Activated B cell treated with CpG ODN at 0.5 μM for 24 hours (primary cell): ENCODE measurements at regions not wholly inside any gene's neighbourhood (a gene's known extent, or its start where the extent isn't known, plus 50 kb on each side); places are given as distances from the start of the nearest gene placed in this dataset.

Experiments used
- ATAC-seq: fragments of 200-7000 bp; cut with Tn5 transposase; one replicate; pipeline ENCODE4 v1.10.0; 2021; ENCODE audit warnings: low read depth, mild to moderate bottlenecking, moderate library complexity
- CTCF ChIA-PET: fragments of 350-600 bp; sonication (Branson Sonifier 250); formaldehyde crosslinking; loops from one replicate; lab custom pipeline; 2021; ENCODE audit warnings: antibody characterized with exemption; lab: Charles Lee
- POLR2A ChIA-PET: fragments of 350-600 bp; sonication (Branson Sonifier 250); formaldehyde crosslinking; loops from one replicate; lab custom pipeline; 2021; ENCODE audit warnings: antibody characterized with exemption; lab: Charles Lee
- DNase-seq: peaks from one replicate; pipeline ENCODE4 v3.0.0; 2022
- H3K27ac Mint-ChIP-seq: one replicate; pipeline ENCODE4 v1.8.0; 2020; ENCODE audit warnings: mixed read lengths
- H3K27me3 Mint-ChIP-seq: one replicate; pipeline ENCODE4 v1.8.0; 2021; ENCODE audit warnings: mixed read lengths
- H3K36me3 Mint-ChIP-seq: one replicate; pipeline ENCODE4 v1.8.0; 2021; ENCODE audit warnings: low read depth, mixed read lengths
- H3K4me1 Mint-ChIP-seq: one replicate; pipeline ENCODE4 v1.8.0; 2021; ENCODE audit warnings: mixed read lengths
- H3K4me3 Mint-ChIP-seq: one replicate; pipeline ENCODE4 v1.8.0; 2020; ENCODE audit warnings: mild to moderate bottlenecking, mixed read lengths
- H3K9me3 Mint-ChIP-seq: one replicate; pipeline ENCODE4 v1.8.0; 2020; ENCODE audit warnings: mixed read lengths
- intact Hi-C: fragments of 100-400 bp; cut with micrococcal nuclease; formaldehyde crosslinking; loops from one replicate; pipeline ENCODE4 v1.15.1; 2024
- TF ChIP-seq, protein P1 (sequence below): fragments of 200-600 bp; IDR thresholded peaks from one replicate; pipeline ENCODE4 v1.8.0; 2022; ENCODE audit warnings: antibody characterized with exemption, mild to moderate bottlenecking

DNA sequence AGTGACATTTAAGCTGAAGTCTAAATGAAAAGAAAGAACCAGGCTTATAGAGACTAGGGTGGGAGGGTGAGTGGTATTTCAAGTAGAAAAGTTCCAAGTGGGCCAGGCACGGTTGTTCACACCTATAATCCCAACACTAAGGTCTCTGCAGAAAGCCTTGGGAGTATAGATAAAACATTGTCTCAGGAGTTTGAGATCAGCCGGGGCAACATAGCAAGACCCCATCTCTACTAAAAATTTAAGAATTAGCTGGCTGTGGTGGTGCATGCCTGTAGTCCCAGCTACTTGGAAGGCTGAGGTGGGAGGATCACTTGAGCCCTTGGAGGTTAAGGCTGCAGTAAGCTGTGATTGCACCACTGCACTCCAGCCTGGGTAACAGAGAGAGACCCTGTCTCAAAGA, 143.4 kb upstream of the PKDCC start:
- POLR2A ChIA-PET = no interaction called here

DNA sequence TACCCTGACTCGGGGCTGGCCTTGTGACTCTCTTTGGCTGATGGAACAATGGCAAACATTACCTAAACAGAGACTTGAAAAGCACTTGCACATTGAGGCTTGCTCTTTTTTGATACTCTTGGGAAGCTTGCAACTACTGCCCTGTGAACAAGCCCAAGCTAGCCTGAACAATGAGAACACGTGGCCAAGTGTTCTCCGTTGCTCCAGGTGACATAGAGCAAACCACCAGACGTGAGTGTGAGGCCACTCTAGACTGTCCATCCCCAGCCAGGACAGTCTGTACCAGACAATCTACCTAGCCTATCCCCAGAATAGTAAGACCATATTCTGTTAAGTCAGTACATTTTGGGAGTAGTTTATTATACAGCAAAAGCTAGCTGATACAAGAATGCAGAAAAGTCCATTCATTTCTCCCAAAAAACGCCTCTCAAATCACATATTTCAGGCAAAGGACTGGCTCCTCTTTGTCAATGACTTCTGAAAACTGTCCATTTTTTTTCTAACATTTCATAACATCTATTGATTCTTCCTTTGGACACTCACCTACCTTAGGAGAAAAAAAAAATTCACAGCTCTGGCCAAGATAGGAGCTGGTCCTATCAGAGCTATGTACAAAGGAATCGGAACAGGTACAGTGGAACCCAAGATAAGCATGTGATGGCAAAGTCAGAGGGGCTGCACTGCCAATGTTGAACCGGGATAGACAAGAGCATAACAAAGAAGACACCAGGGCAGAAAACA, 142.1 kb upstream of the PKDCC start:
- Mint-ChIP-seq H3K27me3 (peaks cover 36% of the 10 kb centered on the region), H3K9me3 (no peaks in the 10 kb centered on the region), H3K4me3 (no peak overlapping the region), H3K4me1 (no peaks in the 10 kb centered on the region), H3K27ac (no peak overlapping the region), H3K36me3 (no peaks in the 10 kb centered on the region)
- TF ChIP-seq, protein P1, sequence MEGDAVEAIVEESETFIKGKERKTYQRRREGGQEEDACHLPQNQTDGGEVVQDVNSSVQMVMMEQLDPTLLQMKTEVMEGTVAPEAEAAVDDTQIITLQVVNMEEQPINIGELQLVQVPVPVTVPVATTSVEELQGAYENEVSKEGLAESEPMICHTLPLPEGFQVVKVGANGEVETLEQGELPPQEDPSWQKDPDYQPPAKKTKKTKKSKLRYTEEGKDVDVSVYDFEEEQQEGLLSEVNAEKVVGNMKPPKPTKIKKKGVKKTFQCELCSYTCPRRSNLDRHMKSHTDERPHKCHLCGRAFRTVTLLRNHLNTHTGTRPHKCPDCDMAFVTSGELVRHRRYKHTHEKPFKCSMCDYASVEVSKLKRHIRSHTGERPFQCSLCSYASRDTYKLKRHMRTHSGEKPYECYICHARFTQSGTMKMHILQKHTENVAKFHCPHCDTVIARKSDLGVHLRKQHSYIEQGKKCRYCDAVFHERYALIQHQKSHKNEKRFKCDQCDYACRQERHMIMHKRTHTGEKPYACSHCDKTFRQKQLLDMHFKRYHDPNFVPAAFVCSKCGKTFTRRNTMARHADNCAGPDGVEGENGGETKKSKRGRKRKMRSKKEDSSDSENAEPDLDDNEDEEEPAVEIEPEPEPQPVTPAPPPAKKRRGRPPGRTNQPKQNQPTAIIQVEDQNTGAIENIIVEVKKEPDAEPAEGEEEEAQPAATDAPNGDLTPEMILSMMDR = no peak
- CTCF ChIA-PET = no interaction called here
- ATAC-seq (no peak), DNase-seq (no peak)
- POLR2A ChIA-PET = no interaction called here
- intact Hi-C loops = no loop called here

More for the DNA sequence above, 143.4 kb upstream of the PKDCC start:
- no peak overlapping the region for H3K27ac Mint-ChIP-seq
- H3K36me3 Mint-ChIP-seq = no peaks in the 10 kb centered on the region
- CTCF ChIA-PET = no interaction called here
- TF ChIP-seq, protein P1 = no peak
- no peaks in the 10 kb centered on the region for H3K4me1 Mint-ChIP-seq
- H3K9me3 Mint-ChIP-seq = no peaks in the 10 kb centered on the region
- peaks cover 36% of the 10 kb centered on the region for H3K27me3 Mint-ChIP-seq
- H3K4me3 Mint-ChIP-seq = no peak overlapping the region
- intact Hi-C loops = no loop called here
- no peak for DNase-seq
- ATAC-seq = no peak

DNA sequence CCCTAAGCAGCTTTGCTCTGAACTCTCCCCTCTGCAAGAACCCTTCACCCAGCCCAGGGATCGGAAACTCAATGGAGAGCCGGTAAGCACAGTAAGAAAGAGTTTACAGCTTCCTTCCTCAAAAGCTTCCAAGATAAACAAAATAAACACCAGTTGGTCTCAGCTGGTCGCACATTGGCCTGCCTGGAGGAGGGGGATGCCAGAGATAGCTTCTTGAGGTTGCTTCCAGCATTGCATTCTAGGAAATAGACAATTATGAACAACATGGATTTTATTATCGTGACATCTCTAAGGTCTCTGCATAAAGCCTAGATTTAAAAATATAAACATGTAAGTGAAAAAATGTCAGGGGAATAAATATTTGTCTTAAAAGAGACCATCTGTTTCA, 141.5 kb upstream of the PKDCC start:
- DNase-seq (no peak), ATAC-seq (no peak)
- no peaks in the 10 kb centered on the region for H3K9me3 Mint-ChIP-seq
- peaks cover 36% of the 10 kb centered on the region for H3K27me3 Mint-ChIP-seq
- no peak overlapping the region for H3K4me3 Mint-ChIP-seq
- no peaks in the 10 kb centered on the region for H3K36me3 Mint-ChIP-seq
- H3K27ac Mint-ChIP-seq = no peak overlapping the region
- POLR2A ChIA-PET = no interaction called here
- intact Hi-C loops = no loop called here
- no peaks in the 10 kb centered on the region for H3K4me1 Mint-ChIP-seq
- TF ChIP-seq, protein P1 = no peak
- CTCF ChIA-PET = no interaction called here

DNA sequence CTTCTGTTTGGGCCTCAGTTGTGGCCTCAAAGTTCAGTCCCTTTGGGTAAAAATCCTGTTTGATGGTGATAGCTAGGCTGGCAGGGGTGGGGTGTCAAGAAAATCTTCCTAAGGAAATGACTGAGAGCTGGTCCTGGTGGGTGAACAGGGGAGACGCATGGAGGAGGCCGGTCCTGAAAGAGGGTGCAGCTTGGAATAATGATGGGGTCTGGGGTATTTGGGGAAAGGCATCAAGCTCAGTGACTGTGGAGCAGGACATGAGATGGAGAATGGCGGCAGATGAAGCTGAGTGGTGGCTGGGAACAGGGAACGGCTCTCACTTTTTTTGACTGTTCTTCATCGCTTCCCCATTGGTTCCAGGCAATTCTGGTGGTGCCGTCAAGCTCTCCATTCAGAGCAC, 140.7 kb upstream of the PKDCC start:
- POLR2A ChIA-PET = no interaction called here
- TF ChIP-seq, protein P1 = no peak
- Mint-ChIP-seq H3K27ac (no peak overlapping the region), H3K36me3 (no peaks in the 10 kb centered on the region), H3K27me3 (peaks cover 32% of the 10 kb centered on the region), H3K9me3 (no peaks in the 10 kb centered on the region), H3K4me3 (no peak overlapping the region), H3K4me1 (no peaks in the 10 kb centered on the region)
- ATAC-seq (no peak), DNase-seq (no peak)
- intact Hi-C loops = no loop called here
- CTCF ChIA-PET = no interaction called here

DNA sequence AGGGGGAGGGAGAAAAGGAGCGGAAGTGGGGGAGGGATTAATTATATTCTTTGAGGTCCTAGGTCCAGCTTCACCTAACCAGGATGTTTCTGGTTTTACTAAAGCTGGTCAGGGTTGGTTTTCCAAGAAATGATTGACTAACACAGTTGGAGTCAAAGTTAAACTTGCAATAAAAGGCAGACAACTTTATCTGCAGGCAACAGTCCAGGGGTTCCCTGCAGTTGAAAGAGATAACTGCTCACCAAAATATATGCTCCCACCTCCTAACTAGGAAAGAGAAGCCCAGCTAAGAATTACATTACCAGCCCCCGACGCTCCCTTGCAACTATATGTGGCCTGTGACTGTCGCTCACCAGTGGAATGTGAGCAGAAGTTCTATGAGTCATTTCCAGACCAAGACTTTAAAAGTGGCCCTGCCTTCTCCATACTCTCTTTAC, 140.0 kb upstream of the PKDCC start:
- ChIA-PET POLR2A (no interaction called here), CTCF (no interaction called here)
- Mint-ChIP-seq H3K27me3 (peaks cover 33% of the 10 kb centered on the region), H3K9me3 (no peaks in the 10 kb centered on the region), H3K4me3 (no peak overlapping the region), H3K4me1 (no peaks in the 10 kb centered on the region), H3K36me3 (no peaks in the 10 kb centered on the region), H3K27ac (no peak overlapping the region)
- DNase-seq (no peak), ATAC-seq (no peak)
- intact Hi-C loops = no loop called here
- TF ChIP-seq, protein P1 = no peak
